ENCODE measurements at regions not wholly inside any gene's neighbourhood (a gene's known extent, or its start where the extent isn't known, plus 50 kb on each side); places are given as distances from the start of the nearest gene placed in this dataset.
A peak's percentile ranks its signal among the peaks of the same experiment; 100 is the strongest.

- no peak for TF ChIP-seq POLR2AphosphoS5 (IDR thresholded peaks at IDR 0.05)
- no peak for TF ChIP-seq EP300 (IDR thresholded peaks at IDR 0.05)
- no peak for TF ChIP-seq POLR2A (IDR thresholded peaks at IDR 0.05)
- no peak for TF ChIP-seq CTCF (IDR thresholded peaks at IDR 0.05)
- Histone ChIP-seq H3K27ac (no peak overlapping the region), H3K4me3 (no peak overlapping the region), H3K9me3 (no peaks in the 10 kb centered on the region), H3K36me3 (no peaks in the 10 kb centered on the region), H3K4me1 (no peaks in the 10 kb centered on the region), H3K27me3 (no peaks in the 10 kb centered on the region)
- 86% methylated on average over 5 of the region's 5 CpGs for WGBS
- DNase-seq (ENCODE audit: low spot score in 2 of 2): no peak
These were observed 309.2 kb downstream of the RAB28 start for GRCh38 chr4:13174926-13175325.

GRCh38 chr4:13174001-13174400 is 310.1 kb downstream of the RAB28 start:
- peak; percentile 79 to 81 for DNase-seq (ENCODE audit: low spot score in 2 of 2)
- WGBS: 42% methylated on average over 6 of the region's 6 CpGs
- no peaks in the 10 kb centered on the region for H3K4me1 ChIP-seq
- H3K9me3 ChIP-seq: no peaks in the 10 kb centered on the region
- H3K27me3 ChIP-seq: no peaks in the 10 kb centered on the region
- TF ChIP-seq POLR2AphosphoS5 (IDR thresholded peaks at IDR 0.05) (peak in 1 of 3 donors; percentile 35), POLR2A (IDR thresholded peaks at IDR 0.05) (no peak)
- no peak overlapping the region for H3K27ac ChIP-seq
- H3K36me3 ChIP-seq: no peaks in the 10 kb centered on the region
- H3K4me3 ChIP-seq: no peak overlapping the region

- TF ChIP-seq POLR2AphosphoS5 (IDR thresholded peaks at IDR 0.05) (no peak), CTCF (IDR thresholded peaks at IDR 0.05) (no peak), EP300 (IDR thresholded peaks at IDR 0.05) (no peak), POLR2A (IDR thresholded peaks at IDR 0.05) (no peak)
- Histone ChIP-seq H3K9me3 (peaks cover 4% of the 10 kb centered on the region), H3K4me3 (no peak overlapping the region), H3K36me3 (no peaks in the 10 kb centered on the region), H3K27me3 (no peaks in the 10 kb centered on the region), H3K27ac (no peak overlapping the region), H3K4me1 (no peaks in the 10 kb centered on the region)
- no peak for DNase-seq (ENCODE audit: low spot score in 2 of 2)
- 87% methylated on average over 5 of the region's 5 CpGs for WGBS
These were observed 312.7 kb downstream of the RAB28 start for GRCh38 chr4:13171292-13172057.

- Histone ChIP-seq H3K4me1 (no peaks in the 10 kb centered on the region), H3K36me3 (no peaks in the 10 kb centered on the region), H3K27ac (no peak overlapping the region), H3K27me3 (no peaks in the 10 kb centered on the region), H3K9me3 (peaks cover 4% of the 10 kb centered on the region), H3K4me3 (no peak overlapping the region)
- TF ChIP-seq POLR2AphosphoS5 (IDR thresholded peaks at IDR 0.05) (no peak), CTCF (IDR thresholded peaks at IDR 0.05) (no peak), POLR2A (IDR thresholded peaks at IDR 0.05) (no peak), EP300 (IDR thresholded peaks at IDR 0.05) (no peak)
- WGBS: 74% methylated on average over 3 of the region's 3 CpGs
- no peak for DNase-seq (ENCODE audit: low spot score in 2 of 2)
These were observed 314.2 kb downstream of the RAB28 start for GRCh38 chr4:13169731-13170525.

- no peak for DNase-seq (ENCODE audit: low spot score in 2 of 2)
- WGBS: 62% methylated on average over 2 of the region's 2 CpGs
- no peak for TF ChIP-seq EP300 (IDR thresholded peaks at IDR 0.05)
- TF ChIP-seq POLR2A (IDR thresholded peaks at IDR 0.05): no peak
- no peak for TF ChIP-seq POLR2AphosphoS5 (IDR thresholded peaks at IDR 0.05)
- no peak for TF ChIP-seq CTCF (IDR thresholded peaks at IDR 0.05)
- Histone ChIP-seq H3K36me3 (no peaks in the 10 kb centered on the region), H3K27ac (no peak overlapping the region), H3K4me1 (no peaks in the 10 kb centered on the region), H3K27me3 (no peaks in the 10 kb centered on the region), H3K9me3 (peaks cover 4% of the 10 kb centered on the region), H3K4me3 (no peak overlapping the region)
These were observed 315.8 kb downstream of the RAB28 start for GRCh38 chr4:13168326-13168725.
